RWPE1 (cell line): ENCODE measurements at regions not wholly inside any gene's neighbourhood (a gene's known extent, or its start where the extent isn't known, plus 50 kb on each side); places are given as distances from the start of the nearest gene placed in this dataset.

ENCODE experiments used
- CTCF ChIA-PET: fragments of 350-600 bp; sonication (Branson Sonifier 250); formaldehyde crosslinking; extraction: SDS; loops from one replicate; lab custom pipeline; 2021; lab: Yijun Ruan, JAX
- POLR2A ChIA-PET: fragments of 400-600 bp; formaldehyde crosslinking; extraction: SDS; loops from one replicate; lab custom pipeline; 2020; ENCODE audit warnings: antibody characterized with exemption; ENCODE audit not compliant: low non-redundant PET; lab: Yijun Ruan, JAX
- DNase-seq: peaks from one replicate; pipeline ENCODE4 v3.0.0; 2012; ENCODE audit warnings: low spot score
- H3K27ac ChIP-seq: fragments of 450-650 bp; 2 replicates; pipeline ENCODE4 v1.5.1; 2017
- TF ChIP-seq, protein P1 (sequence below): fragments of 450-650 bp; conservative IDR thresholded peaks from 2 replicates; pipeline ENCODE4 v1.5.1; 2017; ENCODE audit warnings: low read depth, mild to moderate bottlenecking

DNA sequence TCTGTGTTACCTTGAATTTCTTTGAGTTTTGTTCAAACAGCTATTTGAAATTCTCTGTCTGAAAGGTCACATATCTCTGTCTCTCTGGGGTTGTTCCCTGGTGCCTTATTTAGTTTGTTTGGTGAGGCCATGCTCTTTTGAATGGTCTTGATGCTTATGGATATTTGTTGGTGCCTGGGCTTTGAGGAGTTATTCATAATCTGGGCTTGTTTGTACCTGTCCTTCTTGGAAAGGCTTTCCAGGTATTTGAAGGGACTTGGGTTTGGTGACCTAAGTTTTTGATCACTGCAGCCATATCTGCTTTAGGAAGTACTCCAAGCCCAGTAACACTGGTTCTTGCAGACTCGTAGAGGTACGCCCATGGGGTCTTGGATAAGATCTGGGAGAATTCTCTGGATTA, 63.3 kb upstream of the MAGI3 start:
- TF ChIP-seq, protein P1, sequence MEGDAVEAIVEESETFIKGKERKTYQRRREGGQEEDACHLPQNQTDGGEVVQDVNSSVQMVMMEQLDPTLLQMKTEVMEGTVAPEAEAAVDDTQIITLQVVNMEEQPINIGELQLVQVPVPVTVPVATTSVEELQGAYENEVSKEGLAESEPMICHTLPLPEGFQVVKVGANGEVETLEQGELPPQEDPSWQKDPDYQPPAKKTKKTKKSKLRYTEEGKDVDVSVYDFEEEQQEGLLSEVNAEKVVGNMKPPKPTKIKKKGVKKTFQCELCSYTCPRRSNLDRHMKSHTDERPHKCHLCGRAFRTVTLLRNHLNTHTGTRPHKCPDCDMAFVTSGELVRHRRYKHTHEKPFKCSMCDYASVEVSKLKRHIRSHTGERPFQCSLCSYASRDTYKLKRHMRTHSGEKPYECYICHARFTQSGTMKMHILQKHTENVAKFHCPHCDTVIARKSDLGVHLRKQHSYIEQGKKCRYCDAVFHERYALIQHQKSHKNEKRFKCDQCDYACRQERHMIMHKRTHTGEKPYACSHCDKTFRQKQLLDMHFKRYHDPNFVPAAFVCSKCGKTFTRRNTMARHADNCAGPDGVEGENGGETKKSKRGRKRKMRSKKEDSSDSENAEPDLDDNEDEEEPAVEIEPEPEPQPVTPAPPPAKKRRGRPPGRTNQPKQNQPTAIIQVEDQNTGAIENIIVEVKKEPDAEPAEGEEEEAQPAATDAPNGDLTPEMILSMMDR: no peak
- no peak for DNase-seq
- POLR2A ChIA-PET: no interaction called here
- H3K27ac ChIP-seq: no peak overlapping the region
- CTCF ChIA-PET: interaction anchor here (0.6 kb wide), 1 partner anchor 619 kb away, joined by 5 read pairs; no protein-coding TSS in a partner anchor

DNA sequence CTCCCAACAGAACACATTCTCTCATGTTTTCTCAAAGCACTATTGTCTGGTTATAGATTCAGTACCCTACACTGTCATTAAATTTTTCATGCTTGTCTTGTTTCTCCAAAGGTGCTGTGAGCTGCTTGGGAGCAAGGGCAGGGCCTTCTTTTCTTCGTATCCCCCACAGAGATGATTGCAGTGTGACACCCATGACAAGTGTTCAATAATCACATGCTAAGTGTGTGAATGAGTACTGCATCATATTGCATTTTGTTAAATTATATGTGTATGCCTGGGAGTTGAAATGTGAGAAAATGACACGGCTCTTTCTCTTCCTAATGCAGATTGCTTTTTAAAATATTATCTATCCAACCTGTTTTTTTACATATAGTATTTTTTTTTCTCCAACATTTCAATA, 57.3 kb upstream of the MAGI3 start:
- POLR2A ChIA-PET: no interaction called here
- CTCF ChIA-PET: no interaction called here
- TF ChIP-seq, protein P1: no peak
- H3K27ac ChIP-seq: no peak overlapping the region
- no peak for DNase-seq

DNA sequence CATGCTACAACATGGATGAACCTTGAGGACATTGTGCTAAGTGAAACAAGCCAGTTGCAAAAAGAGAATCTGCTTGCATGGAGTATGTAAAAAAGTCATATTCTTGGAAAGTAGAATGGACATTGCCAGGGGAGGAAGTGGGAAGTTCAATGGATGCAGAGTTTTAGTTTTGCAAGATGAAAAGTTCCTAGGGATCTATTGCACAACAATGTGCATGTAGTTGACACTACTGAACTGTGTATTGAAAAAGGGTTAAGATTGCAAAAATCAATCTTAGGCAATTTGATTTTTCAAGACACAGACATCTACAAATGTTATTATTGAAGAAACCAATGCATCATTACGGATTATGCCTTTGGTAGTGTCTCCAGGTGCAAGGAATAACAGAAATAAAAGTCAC, 50.3 kb upstream of the MAGI3 start:
- TF ChIP-seq, protein P1: no peak
- POLR2A ChIA-PET: no interaction called here
- CTCF ChIA-PET: no interaction called here
- DNase-seq: no peak
- H3K27ac ChIP-seq: no peak overlapping the region
